ENCODE measurements at regions not wholly inside any gene's neighbourhood (a gene's known extent, or its start where the extent isn't known, plus 50 kb on each side); places are given as distances from the start of the nearest gene placed in this dataset.

DNA sequence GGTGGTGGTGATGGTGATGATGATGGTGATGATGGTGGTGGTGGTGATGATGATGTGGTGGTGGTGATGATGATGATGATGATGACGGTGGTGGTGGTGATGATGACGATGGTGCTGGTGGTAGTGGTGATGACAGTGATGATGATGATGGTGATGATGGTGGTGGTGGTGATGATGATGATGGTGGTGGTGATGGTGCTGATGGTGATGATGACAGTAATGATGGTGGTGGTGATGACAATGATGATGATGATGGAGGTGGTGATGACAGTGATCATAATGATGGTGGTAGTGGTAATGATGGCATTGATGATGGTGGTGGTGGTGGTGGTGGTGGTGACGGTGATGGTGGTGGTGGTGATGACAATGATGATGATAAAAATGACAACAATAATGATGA lies 52.1 kb upstream of the ANO1 start:
- TF ChIP-seq, protein P1, sequence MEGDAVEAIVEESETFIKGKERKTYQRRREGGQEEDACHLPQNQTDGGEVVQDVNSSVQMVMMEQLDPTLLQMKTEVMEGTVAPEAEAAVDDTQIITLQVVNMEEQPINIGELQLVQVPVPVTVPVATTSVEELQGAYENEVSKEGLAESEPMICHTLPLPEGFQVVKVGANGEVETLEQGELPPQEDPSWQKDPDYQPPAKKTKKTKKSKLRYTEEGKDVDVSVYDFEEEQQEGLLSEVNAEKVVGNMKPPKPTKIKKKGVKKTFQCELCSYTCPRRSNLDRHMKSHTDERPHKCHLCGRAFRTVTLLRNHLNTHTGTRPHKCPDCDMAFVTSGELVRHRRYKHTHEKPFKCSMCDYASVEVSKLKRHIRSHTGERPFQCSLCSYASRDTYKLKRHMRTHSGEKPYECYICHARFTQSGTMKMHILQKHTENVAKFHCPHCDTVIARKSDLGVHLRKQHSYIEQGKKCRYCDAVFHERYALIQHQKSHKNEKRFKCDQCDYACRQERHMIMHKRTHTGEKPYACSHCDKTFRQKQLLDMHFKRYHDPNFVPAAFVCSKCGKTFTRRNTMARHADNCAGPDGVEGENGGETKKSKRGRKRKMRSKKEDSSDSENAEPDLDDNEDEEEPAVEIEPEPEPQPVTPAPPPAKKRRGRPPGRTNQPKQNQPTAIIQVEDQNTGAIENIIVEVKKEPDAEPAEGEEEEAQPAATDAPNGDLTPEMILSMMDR (IDR thresholded peaks at IDR 0.05; ENCODE audit: insufficient read depth, low read depth, low read length), result no peak
- TF ChIP-seq EZH2 (IDR thresholded peaks at IDR 0.05; ENCODE audit: insufficient read depth, low read length), result no peak
